Activated CD8-positive, alpha-beta T cell treated with anti-CD3 and anti-CD28 coated beads for 36 hours (primary cell): ENCODE measurements at regions not wholly inside any gene's neighbourhood (a gene's known extent, or its start where the extent isn't known, plus 50 kb on each side); places are given as distances from the start of the nearest gene placed in this dataset.

Source experiments
- ATAC-seq: fragments of 200-7000 bp; cut with Tn5 transposase; one replicate; pipeline ENCODE4 v1.10.0; 2021; ENCODE audit warnings: mild to moderate bottlenecking, moderate library complexity
- CTCF ChIA-PET: fragments of 350-600 bp; sonication (Branson Sonifier 250); formaldehyde crosslinking; loops from one replicate; lab custom pipeline; 2021; ENCODE audit warnings: antibody characterized with exemption; lab: Charles Lee
- POLR2A ChIA-PET: fragments of 350-600 bp; sonication (Branson Sonifier 250); formaldehyde crosslinking; loops from one replicate; lab custom pipeline; 2021; ENCODE audit warnings: antibody characterized with exemption; lab: Charles Lee
- DNase-seq: peaks from one replicate; pipeline ENCODE4 v3.0.0-alpha.2; 2020
- H3K27ac Mint-ChIP-seq: one replicate; pipeline ENCODE4 v1.8.0; 2021; ENCODE audit warnings: mild to moderate bottlenecking, mixed read lengths
- H3K27me3 Mint-ChIP-seq: one replicate; pipeline ENCODE4 v1.8.0; 2021; ENCODE audit warnings: mixed read lengths
- H3K36me3 Mint-ChIP-seq: one replicate; pipeline ENCODE4 v1.8.0; 2021; ENCODE audit warnings: low read depth, mixed read lengths
- H3K4me1 Mint-ChIP-seq: one replicate; pipeline ENCODE4 v1.8.0; 2021; ENCODE audit warnings: low read depth, mixed read lengths
- H3K4me3 Mint-ChIP-seq: one replicate; pipeline ENCODE4 v1.8.0; 2021; ENCODE audit warnings: mild to moderate bottlenecking, moderate library complexity, mixed read lengths
- H3K9me3 Mint-ChIP-seq: one replicate; pipeline ENCODE4 v1.8.0; 2021; ENCODE audit warnings: mixed read lengths
- intact Hi-C: fragments of 100-400 bp; cut with micrococcal nuclease; formaldehyde crosslinking; loops from one replicate; pipeline ENCODE4 v1.10.0; 2022
- TF ChIP-seq, protein P1 (sequence below): fragments of 200-600 bp; IDR thresholded peaks from one replicate; pipeline ENCODE4 v1.8.0; 2022; ENCODE audit warnings: antibody characterized with exemption, mild to moderate bottlenecking

GRCh38 chr1:59057211-59057694, 239.6 kb upstream of the FGGY start:
- Mint-ChIP-seq H3K36me3 (no peaks in the 10 kb centered on the region), H3K9me3 (no peaks in the 10 kb centered on the region), H3K4me3 (no peak overlapping the region), H3K27me3 (no peaks in the 10 kb centered on the region), H3K27ac (no peak overlapping the region), H3K4me1 (peaks cover 4% of the 10 kb centered on the region)
- no peak for ATAC-seq
- intact Hi-C loops = no loop called here
- TF ChIP-seq, protein P1, sequence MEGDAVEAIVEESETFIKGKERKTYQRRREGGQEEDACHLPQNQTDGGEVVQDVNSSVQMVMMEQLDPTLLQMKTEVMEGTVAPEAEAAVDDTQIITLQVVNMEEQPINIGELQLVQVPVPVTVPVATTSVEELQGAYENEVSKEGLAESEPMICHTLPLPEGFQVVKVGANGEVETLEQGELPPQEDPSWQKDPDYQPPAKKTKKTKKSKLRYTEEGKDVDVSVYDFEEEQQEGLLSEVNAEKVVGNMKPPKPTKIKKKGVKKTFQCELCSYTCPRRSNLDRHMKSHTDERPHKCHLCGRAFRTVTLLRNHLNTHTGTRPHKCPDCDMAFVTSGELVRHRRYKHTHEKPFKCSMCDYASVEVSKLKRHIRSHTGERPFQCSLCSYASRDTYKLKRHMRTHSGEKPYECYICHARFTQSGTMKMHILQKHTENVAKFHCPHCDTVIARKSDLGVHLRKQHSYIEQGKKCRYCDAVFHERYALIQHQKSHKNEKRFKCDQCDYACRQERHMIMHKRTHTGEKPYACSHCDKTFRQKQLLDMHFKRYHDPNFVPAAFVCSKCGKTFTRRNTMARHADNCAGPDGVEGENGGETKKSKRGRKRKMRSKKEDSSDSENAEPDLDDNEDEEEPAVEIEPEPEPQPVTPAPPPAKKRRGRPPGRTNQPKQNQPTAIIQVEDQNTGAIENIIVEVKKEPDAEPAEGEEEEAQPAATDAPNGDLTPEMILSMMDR = no peak
- CTCF ChIA-PET = no interaction called here
- DNase-seq = no peak
- POLR2A ChIA-PET = no interaction called here

DNA sequence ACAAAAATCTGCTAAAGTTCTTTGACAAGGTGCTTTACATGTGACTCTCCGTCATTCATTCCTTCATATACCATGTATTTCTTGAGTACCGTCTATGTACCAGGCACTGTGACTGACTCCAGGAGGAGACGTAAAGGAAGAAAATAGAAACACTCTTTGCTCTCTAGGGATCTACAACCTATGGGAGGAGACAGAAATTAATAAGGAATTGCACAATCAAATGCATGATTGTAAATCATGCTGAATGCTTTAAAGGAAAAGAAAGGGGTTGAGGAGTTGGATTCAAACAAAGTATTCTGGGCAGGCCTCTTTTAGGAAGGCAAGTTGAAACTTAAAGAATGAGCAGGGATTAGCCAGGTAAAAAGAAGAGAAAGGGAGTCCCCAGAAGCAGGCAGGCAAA, 239.1 kb upstream of the FGGY start:
- ChIA-PET POLR2A (no interaction called here), CTCF (no interaction called here)
- H3K4me1 Mint-ChIP-seq = peaks cover 7% of the 10 kb centered on the region
- intact Hi-C loops = no loop called here
- ATAC-seq = no peak
- no peaks in the 10 kb centered on the region for H3K9me3 Mint-ChIP-seq
- H3K27ac Mint-ChIP-seq = no peak overlapping the region
- no peak overlapping the region for H3K4me3 Mint-ChIP-seq
- DNase-seq = no peak
- H3K27me3 Mint-ChIP-seq = no peaks in the 10 kb centered on the region
- no peaks in the 10 kb centered on the region for H3K36me3 Mint-ChIP-seq
- TF ChIP-seq, protein P1 = no peak

DNA sequence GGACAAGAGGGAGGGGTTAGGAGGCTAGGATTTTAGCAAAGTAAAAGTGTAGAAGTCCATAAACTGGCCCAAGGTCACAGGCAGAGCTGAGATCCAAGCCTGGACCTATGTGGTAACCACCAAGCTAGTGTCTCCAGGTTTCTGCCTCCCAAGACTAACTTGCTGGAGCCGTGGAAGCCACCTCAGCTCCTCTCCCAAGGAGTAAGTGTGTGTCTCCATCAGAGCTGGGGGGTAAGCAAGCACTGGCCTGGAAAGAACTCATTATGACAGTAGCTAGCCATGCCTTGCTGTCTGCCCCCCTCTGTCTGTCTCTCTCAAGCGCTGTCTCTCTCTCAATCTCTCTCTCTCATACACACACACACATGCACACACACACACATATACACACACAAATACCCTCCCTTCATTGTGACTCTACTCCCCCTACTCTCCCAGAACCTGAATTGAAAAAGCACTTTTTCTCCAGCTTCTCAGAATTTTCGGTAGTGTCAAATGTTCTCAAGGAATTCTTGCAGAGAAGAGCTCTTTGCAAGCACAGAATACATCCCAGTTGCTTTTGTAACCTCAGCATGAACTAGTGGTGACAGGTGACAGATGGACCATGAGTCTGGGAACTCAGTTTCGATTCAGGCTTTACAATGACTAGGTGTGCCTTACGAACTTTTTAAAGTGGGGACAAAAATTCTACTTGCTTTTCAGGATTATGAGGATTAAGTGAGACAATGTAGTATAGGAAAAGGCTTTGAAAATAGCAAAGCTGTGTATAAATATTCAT, 238.0 kb upstream of the FGGY start:
- Mint-ChIP-seq H3K27ac (no peak overlapping the region), H3K4me1 (peaks cover 18% of the 10 kb centered on the region), H3K4me3 (no peak overlapping the region), H3K36me3 (no peaks in the 10 kb centered on the region), H3K27me3 (no peaks in the 10 kb centered on the region), H3K9me3 (no peaks in the 10 kb centered on the region)
- intact Hi-C loops = no loop called here
- TF ChIP-seq, protein P1 = no peak
- ATAC-seq (no peak), DNase-seq (no peak)
- CTCF ChIA-PET = interaction anchor here (0.6 kb wide), 1 partner anchor 700 kb away, joined by 3 read pairs; no protein-coding TSS in a partner anchor
- POLR2A ChIA-PET = interaction anchor here (0.9 kb wide), 1 partner anchor 10 kb away, joined by 3 read pairs; no protein-coding TSS in a partner anchor

DNA sequence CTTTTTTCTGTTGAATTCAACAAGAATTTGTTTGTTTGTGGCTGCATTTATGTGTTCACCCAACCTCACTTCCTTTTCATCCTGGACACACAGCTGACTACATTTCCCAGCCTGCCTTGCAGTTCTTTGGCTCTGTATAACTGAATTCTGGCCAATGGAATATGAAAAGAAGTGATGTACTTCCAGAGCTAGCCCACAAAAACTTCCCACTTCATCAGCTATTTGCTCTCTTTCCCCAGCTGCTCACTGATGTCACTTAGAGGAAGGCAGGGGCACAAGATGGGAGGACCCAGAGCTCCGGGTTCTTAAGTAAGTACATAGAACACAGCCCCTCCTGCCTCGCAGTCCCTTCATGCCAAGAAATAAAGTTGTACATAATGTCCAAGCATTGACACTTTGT, 235.0 kb upstream of the FGGY start:
- POLR2A ChIA-PET = interaction anchor here (0.6 to 5.0 kb wide), 5 partner anchors 9 to 22 kb away, joined by 3 to 17 read pairs (median 3); no protein-coding TSS in a partner anchor
- no peak for DNase-seq
- H3K27ac Mint-ChIP-seq = no peak overlapping the region
- intact Hi-C loops = no loop called here
- H3K36me3 Mint-ChIP-seq = no peaks in the 10 kb centered on the region
- no peaks in the 10 kb centered on the region for H3K27me3 Mint-ChIP-seq
- TF ChIP-seq, protein P1 = no peak
- no peak overlapping the region for H3K4me3 Mint-ChIP-seq
- CTCF ChIA-PET = no interaction called here
- H3K4me1 Mint-ChIP-seq = peaks cover 29% of the 10 kb centered on the region
- ATAC-seq = no peak
- H3K9me3 Mint-ChIP-seq = no peaks in the 10 kb centered on the region

DNA sequence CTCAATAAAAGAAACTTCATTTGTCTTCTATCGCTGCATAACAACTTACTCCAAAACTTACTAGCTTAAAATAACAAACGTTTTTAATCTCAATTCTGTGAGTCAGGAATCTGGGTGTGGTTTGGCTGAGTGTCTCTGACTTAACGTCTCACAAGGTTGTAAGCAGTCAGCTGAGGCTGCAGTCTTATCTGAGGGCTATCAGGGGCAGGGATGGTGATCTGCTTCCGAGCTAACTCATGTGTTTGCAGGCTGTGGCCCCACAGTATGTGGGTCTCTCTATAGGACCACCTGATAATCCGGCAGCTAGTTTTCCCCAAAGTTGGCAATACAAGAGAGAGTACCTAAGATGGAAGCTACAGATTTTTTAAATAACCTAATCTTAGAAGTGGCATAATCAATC, 234.2 kb upstream of the FGGY start:
- TF ChIP-seq, protein P1 = no peak
- POLR2A ChIA-PET = interaction anchor here (1.2 to 5.0 kb wide), 3 partner anchors 10 to 21 kb away, joined by 3 to 17 read pairs (median 4); no protein-coding TSS in a partner anchor
- Mint-ChIP-seq H3K4me3 (no peak overlapping the region), H3K9me3 (no peaks in the 10 kb centered on the region), H3K27ac (no peak overlapping the region), H3K36me3 (no peaks in the 10 kb centered on the region), H3K27me3 (no peaks in the 10 kb centered on the region), H3K4me1 (peaks cover 29% of the 10 kb centered on the region)
- intact Hi-C loops = no loop called here
- ATAC-seq (no peak), DNase-seq (peak; percentile 11)
- CTCF ChIA-PET = interaction anchor here (1.2 to 1.8 kb wide), 3 partner anchors 9 to 636 kb away, joined by 4 to 13 read pairs (median 7); no protein-coding TSS in a partner anchor
